Immature natural killer cell (primary cell): ENCODE measurements at regions not wholly inside any gene's neighbourhood (a gene's known extent, or its start where the extent isn't known, plus 50 kb on each side); places are given as distances from the start of the nearest gene placed in this dataset.

Experiments
- DNase-seq, 3 donors: peaks; one replicate each; pipeline ENCODE4 v3.0.0; 2022; ENCODE audit warnings: mixed read lengths in 1 of 3
- H3K27ac Mint-ChIP-seq, 6 donors: one replicate each; pipeline ENCODE4 v1.8.0; 2020; ENCODE audit warnings: mixed read lengths in 6 of 6, mild to moderate bottlenecking in 5 of 6, inconsistent platforms in 4 of 6, moderate library complexity in 3 of 6
- H3K27me3 Mint-ChIP-seq, 3 donors: one replicate each; pipeline ENCODE4 v1.8.0; 2020 to 2021; ENCODE audit warnings: low read depth in 3 of 3, mild to moderate bottlenecking in 3 of 3, mixed read lengths in 3 of 3, moderate library complexity in 3 of 3, inconsistent platforms in 1 of 3
- H3K36me3 Mint-ChIP-seq, 3 donors: one replicate each; pipeline ENCODE4 v1.8.0; 2020; ENCODE audit warnings: mixed read lengths in 3 of 3, inconsistent platforms in 2 of 3, mild to moderate bottlenecking in 2 of 3
- H3K4me1 Mint-ChIP-seq, 2 donors: one replicate each; pipeline ENCODE4 v1.8.0; 2020; ENCODE audit warnings: inconsistent platforms in 2 of 2, mild to moderate bottlenecking in 2 of 2, mixed read lengths in 2 of 2, moderate library complexity in 1 of 2
- H3K4me3 Mint-ChIP-seq, 5 donors: one replicate each; pipeline ENCODE4 v1.8.0; 2020; ENCODE audit warnings: mild to moderate bottlenecking in 5 of 5, mixed read lengths in 5 of 5, inconsistent platforms in 3 of 5, moderate library complexity in 3 of 5
- H3K9me3 Mint-ChIP-seq, 6 donors: one replicate each; pipeline ENCODE4 v1.8.0; 2020; ENCODE audit warnings: mild to moderate bottlenecking in 6 of 6, mixed read lengths in 6 of 6, inconsistent platforms in 4 of 6, moderate library complexity in 3 of 6

DNA sequence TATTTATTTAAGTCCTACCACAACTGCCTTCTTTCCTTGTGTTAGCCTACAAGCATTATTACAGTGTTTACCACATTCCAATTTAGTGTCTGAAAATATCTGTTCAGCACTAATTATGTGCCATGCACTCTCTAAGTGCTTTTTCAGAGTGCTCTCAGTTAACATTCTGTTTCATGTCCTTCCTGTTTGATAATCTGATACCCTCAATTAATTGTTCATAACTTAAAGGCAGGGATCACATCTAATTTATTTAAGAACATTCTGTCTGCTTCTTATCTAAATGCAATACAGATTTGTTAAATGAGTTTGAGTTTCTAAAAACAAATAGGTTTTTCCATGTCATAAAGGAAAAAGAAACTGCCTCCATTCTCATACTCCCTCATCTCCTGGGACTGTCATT, 649.6 kb upstream of the ATXN8OS start:
- H3K36me3 Mint-ChIP-seq: peaks cover 0 to 3% (median 0%) of the 10 kb centered on the region in 3 donors
- H3K4me3 Mint-ChIP-seq: no peak overlapping the region
- DNase-seq: no peak
- peaks cover 1 to 51% (median 30%) of the 10 kb centered on the region in 6 donors for H3K9me3 Mint-ChIP-seq
- H3K4me1 Mint-ChIP-seq: no peaks in the 10 kb centered on the region
- peaks cover 0 to 3% (median 0%) of the 10 kb centered on the region in 3 donors for H3K27me3 Mint-ChIP-seq
- no peak overlapping the region for H3K27ac Mint-ChIP-seq

DNA sequence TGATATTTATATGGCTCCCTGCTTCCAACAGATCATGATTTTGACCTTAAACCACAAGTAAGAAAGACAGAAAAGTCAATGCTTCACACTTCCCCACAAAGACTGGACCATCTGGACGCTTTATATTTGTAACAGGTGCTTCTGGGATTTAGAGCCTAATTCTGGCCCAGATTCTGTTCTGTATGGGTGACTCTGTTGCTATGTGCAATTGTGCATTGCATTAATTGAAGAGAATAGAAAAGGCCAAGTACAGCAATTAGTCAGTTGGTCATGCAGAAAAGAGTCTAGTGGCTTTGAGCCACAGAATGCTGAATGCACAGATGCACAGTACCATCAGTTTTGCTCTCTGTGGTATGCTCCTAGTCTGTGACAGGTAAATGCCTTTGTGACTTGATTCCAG, 657.4 kb upstream of the ATXN8OS start:
- no peak for DNase-seq
- Mint-ChIP-seq H3K36me3 (no peaks in the 10 kb centered on the region), H3K4me1 (no peaks in the 10 kb centered on the region), H3K9me3 (peaks cover 0 to 40% (median 19%) of the 10 kb centered on the region in 6 donors), H3K27ac (no peak overlapping the region), H3K27me3 (no peaks in the 10 kb centered on the region), H3K4me3 (no peak overlapping the region)

DNA sequence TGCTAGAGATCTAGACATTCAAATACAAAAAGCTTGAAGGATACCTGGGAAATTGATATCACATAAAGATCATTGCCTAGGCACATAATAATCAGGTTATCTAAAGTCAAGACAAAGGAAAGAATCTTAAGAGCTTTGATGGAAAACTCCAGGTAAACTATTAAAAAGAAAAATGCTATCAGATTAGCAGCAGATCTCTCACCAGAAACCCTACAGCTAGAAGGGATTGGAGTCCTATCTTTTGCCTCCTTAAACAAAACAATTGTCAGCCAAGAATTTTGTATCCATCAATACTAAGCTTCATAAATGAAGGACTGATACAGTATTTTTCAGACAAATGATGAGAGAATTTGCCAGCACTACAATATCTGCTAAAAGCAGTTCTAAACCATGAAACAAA, 682.4 kb upstream of the ATXN8OS start:
- Mint-ChIP-seq H3K9me3 (peaks cover 34 to 81% (median 75%) of the 10 kb centered on the region in 6 donors), H3K4me3 (no peak overlapping the region), H3K36me3 (peaks cover 0 to 21% (median 8%) of the 10 kb centered on the region in 3 donors), H3K4me1 (no peaks in the 10 kb centered on the region), H3K27ac (no peak overlapping the region), H3K27me3 (peaks cover 3 to 4% (median 4%) of the 10 kb centered on the region in 3 donors)
- DNase-seq: no peak

DNA sequence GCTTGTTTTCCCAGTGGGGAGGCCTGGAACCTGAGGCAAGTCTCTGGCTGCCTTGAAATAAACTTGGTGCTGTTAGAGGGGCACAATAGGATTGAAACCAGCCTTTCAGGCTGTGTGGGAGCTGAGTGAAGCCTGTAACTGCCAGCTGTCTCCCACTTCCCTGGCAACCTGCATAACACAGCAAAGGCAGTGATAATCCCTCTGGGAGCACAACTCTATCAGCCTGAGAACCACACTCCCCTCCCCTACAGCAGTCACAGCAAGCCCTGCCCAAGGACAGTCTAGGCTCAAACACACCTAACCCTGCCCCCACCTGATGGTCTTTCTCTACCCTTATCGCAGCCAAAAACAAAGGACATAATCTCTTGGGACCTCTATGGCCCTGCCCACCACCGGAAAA, 683.8 kb upstream of the ATXN8OS start:
- Mint-ChIP-seq H3K9me3 (peaks cover 32 to 75% (median 64%) of the 10 kb centered on the region in 6 donors), H3K27ac (no peak overlapping the region), H3K36me3 (peaks cover 0 to 21% (median 8%) of the 10 kb centered on the region in 3 donors), H3K4me1 (no peaks in the 10 kb centered on the region), H3K4me3 (no peak overlapping the region), H3K27me3 (peaks cover 0 to 4% (median 4%) of the 10 kb centered on the region in 3 donors)
- no peak for DNase-seq

DNA sequence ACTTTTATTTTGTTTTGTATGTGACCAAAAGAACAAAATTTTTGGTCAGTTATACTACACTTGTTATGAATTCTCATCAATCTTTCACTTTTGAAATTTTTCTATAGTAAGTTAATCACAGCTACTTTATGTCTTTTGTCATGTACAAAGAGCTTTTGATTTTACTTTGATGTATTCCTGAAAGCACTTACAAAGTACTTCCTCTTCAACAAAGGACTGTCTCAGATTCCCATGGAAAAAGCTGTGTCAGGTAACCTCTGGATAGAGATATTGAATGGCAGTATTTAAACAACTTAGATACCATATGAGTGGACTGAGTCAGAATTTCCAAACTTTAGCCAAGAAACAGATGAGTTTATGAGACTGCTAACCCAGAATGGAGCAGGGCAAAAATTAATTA, 689.3 kb upstream of the ATXN8OS start:
- DNase-seq: no peak
- Mint-ChIP-seq H3K4me1 (no peaks in the 10 kb centered on the region), H3K36me3 (no peaks in the 10 kb centered on the region), H3K27me3 (no peaks in the 10 kb centered on the region), H3K4me3 (no peak overlapping the region), H3K9me3 (peaks cover 11 to 43% (median 29%) of the 10 kb centered on the region in 6 donors), H3K27ac (no peak overlapping the region)

- H3K4me1 Mint-ChIP-seq: no peaks in the 10 kb centered on the region
- no peak overlapping the region for H3K4me3 Mint-ChIP-seq
- no peaks in the 10 kb centered on the region for H3K36me3 Mint-ChIP-seq
- no peak overlapping the region for H3K27ac Mint-ChIP-seq
- H3K9me3 Mint-ChIP-seq: peaks cover 0 to 50% (median 33%) of the 10 kb centered on the region in 6 donors
- no peak for DNase-seq
- H3K27me3 Mint-ChIP-seq: peaks cover 0 to 1% (median 0%) of the 10 kb centered on the region in 3 donors
These were observed 696.9 kb upstream of the ATXN8OS start for GRCh38 chr13:69410761-69411160.

DNA sequence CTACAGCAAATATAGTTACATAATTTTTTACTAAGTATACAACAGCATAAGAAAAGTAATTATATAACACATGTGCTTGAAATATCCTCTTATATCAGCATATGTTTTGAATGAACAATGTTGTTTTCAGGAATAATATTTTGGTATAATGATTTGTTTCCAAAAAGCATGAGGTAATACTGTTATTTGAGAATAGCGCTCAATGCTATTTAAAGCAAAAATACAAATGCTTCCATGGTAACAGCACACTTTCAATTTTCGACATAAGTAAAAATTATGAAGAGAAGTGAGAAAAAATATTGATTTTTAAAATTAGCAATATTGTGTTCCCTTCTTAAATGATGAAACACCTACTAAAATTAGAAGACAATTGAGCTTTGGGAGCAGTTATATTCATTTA, 715.9 kb upstream of the ATXN8OS start:
- H3K4me3 Mint-ChIP-seq: no peak overlapping the region
- H3K36me3 Mint-ChIP-seq: peaks cover 0 to 3% (median 0%) of the 10 kb centered on the region in 3 donors
- H3K27ac Mint-ChIP-seq: no peak overlapping the region
- peaks cover 0 to 2% (median 2%) of the 10 kb centered on the region in 3 donors for H3K27me3 Mint-ChIP-seq
- no peaks in the 10 kb centered on the region for H3K4me1 Mint-ChIP-seq
- no peak for DNase-seq
- peaks cover 11 to 51% (median 32%) of the 10 kb centered on the region in 6 donors for H3K9me3 Mint-ChIP-seq

DNA sequence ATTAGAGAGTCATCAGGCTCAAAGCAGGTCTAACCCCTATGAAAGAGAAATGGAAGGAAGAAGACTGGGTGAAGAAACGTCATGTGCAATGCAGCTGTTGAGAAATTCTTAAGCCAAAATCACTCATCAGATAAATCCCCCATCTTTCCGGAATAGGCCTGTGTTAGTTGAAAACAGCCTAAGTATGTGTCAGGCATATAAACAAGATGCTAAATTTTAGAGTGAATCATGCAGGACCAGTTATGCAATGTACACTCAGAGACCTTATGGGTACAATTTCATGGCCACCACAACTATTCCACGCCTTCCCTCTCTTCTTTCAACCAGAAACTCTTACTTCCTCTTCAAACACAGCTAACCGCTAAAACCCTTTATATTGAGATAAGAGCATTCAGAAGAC, 717.7 kb upstream of the ATXN8OS start:
- Mint-ChIP-seq H3K4me1 (no peaks in the 10 kb centered on the region), H3K36me3 (peaks cover 0 to 3% (median 0%) of the 10 kb centered on the region in 3 donors), H3K9me3 (peaks cover 10 to 52% (median 26%) of the 10 kb centered on the region in 6 donors), H3K4me3 (no peak overlapping the region), H3K27me3 (no peaks in the 10 kb centered on the region), H3K27ac (no peak overlapping the region)
- no peak for DNase-seq

DNA sequence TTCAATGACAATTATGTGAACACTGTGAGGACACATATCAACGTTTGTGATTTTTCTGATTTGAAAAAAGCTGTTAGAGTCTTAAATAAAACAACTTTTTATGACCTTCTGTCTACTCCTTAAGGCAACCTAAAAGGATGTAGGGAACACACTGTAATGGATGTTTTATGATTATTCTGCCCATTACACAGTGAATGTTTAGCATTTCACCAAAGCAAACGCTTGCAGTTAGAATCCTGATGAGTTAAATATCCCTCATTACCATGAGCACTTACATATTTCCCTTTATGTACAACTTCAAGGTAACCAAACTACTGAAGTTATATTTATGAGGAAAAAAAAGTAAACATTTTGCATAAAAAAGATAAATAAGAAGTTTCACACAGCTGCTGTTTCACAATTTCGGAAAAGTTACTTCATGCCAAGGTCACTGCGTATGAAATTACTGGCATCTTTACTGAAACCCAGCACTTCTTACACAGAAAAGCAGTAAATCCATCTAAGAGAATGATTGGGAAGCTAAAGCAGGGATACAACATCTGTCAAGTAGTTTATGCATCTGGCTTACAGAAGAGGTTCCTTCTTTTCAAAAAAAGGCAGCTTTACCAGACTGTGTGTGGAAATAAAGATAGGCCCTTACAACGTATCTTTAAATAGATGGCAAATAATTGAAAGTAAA, 733.7 kb upstream of the ATXN8OS start:
- Mint-ChIP-seq H3K27ac (no peak overlapping the region), H3K27me3 (no peaks in the 10 kb centered on the region), H3K4me1 (no peaks in the 10 kb centered on the region), H3K36me3 (no peaks in the 10 kb centered on the region), H3K4me3 (no peak overlapping the region), H3K9me3 (peaks cover 9 to 36% (median 17%) of the 10 kb centered on the region in 6 donors)
- no peak for DNase-seq

DNA sequence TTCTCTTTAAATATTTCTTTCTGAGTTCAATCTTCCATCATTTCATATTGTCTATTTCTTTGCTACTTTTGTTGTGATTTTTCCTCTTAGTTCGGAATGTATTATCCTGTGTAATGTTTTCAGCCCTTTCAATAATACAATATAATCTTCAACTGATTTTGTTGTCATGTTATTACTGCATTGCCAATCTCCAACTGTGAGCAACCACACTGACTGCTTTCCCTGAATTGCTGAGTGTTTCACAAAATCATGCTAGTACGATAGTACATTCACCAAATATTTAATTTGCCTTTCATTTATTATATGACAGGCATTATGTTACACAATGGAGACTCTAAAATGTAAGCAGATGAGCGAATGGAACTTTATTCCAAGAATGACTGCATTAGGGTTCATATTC, 744.3 kb upstream of the ATXN8OS start:
- H3K9me3 Mint-ChIP-seq: peaks cover 13 to 66% (median 40%) of the 10 kb centered on the region in 6 donors

GRCh38 chr13:69331245-69331644, 776.4 kb upstream of the ATXN8OS start:
- no peaks in the 10 kb centered on the region for H3K27me3 Mint-ChIP-seq
- H3K27ac Mint-ChIP-seq: no peak overlapping the region
- no peaks in the 10 kb centered on the region for H3K36me3 Mint-ChIP-seq
- H3K9me3 Mint-ChIP-seq: peaks cover 8 to 37% (median 22%) of the 10 kb centered on the region in 6 donors
- DNase-seq: no peak
- no peaks in the 10 kb centered on the region for H3K4me1 Mint-ChIP-seq
- H3K4me3 Mint-ChIP-seq: no peak overlapping the region

More for the DNA sequence above, 744.3 kb upstream of the ATXN8OS start:
- no peak for DNase-seq
- Mint-ChIP-seq H3K27ac (no peak overlapping the region), H3K36me3 (peaks cover 0 to 5% (median 3%) of the 10 kb centered on the region in 3 donors), H3K4me1 (no peaks in the 10 kb centered on the region), H3K27me3 (no peaks in the 10 kb centered on the region), H3K4me3 (no peak overlapping the region)

- DNase-seq: no peak
- H3K9me3 Mint-ChIP-seq: peaks cover 6 to 32% (median 11%) of the 10 kb centered on the region in 6 donors
- no peak overlapping the region for H3K27ac Mint-ChIP-seq
- no peaks in the 10 kb centered on the region for H3K27me3 Mint-ChIP-seq
- no peaks in the 10 kb centered on the region for H3K36me3 Mint-ChIP-seq
- H3K4me1 Mint-ChIP-seq: no peaks in the 10 kb centered on the region
- no peak overlapping the region for H3K4me3 Mint-ChIP-seq
These were observed 783.3 kb upstream of the ATXN8OS start for GRCh38 chr13:69324090-69324886.

DNA sequence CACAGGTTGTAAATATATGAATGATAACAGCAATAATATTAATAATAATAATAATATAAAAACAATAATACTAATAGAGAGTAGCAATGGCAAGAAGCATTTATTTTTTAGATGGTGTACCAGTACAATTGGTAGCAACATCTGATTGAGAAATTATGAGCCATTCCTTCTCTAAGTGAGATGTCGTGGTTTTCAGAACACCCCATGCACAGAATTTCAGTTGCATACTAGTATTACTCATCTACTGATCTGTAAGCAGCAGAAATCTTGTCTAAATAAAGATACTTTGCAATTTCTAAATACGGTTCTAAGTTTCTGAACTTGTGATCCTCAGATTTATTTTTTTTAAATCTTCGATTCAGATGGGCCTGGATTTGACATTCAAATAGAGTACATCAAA, 788.0 kb upstream of the ATXN8OS start:
- no peak for DNase-seq
- Mint-ChIP-seq H3K9me3 (peaks cover 0 to 23% (median 6%) of the 10 kb centered on the region in 6 donors), H3K4me1 (no peaks in the 10 kb centered on the region), H3K27ac (no peak overlapping the region), H3K36me3 (no peaks in the 10 kb centered on the region), H3K27me3 (no peaks in the 10 kb centered on the region), H3K4me3 (no peak overlapping the region)

DNA sequence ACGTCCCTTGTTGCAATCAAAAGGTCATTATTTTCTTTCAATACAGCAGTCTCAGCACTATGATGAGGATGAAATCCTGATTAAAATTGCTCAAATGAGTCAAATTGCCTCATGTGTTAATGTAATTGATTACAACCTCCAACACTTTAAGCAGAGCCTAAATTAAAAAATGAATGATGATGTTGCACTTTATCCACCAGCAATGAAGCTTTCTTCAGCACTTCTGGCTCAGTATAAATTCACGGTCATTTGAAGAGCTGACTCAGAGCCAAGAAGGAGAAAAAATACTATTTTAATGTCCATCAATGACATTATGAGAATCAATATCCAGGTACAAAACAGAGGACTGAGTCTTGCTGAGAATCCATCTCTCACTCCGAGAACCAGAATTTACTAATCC, 792.6 kb upstream of the ATXN8OS start:
- Mint-ChIP-seq H3K36me3 (no peaks in the 10 kb centered on the region), H3K27me3 (no peaks in the 10 kb centered on the region), H3K27ac (no peak overlapping the region), H3K9me3 (peaks cover 8 to 43% (median 13%) of the 10 kb centered on the region in 6 donors), H3K4me3 (no peak overlapping the region), H3K4me1 (no peaks in the 10 kb centered on the region)
- no peak for DNase-seq
